Stimulated activated CD8-positive, alpha-beta memory T cell treated with anti-CD3 and anti-CD28 coated beads, Interleukin-15, amount 100 ng/mL, for 24 hours (primary cell): ENCODE measurements at regions not wholly inside any gene's neighbourhood (a gene's known extent, or its start where the extent isn't known, plus 50 kb on each side); places are given as distances from the start of the nearest gene placed in this dataset.

Experiments used
- DNase-seq: peaks from one replicate; pipeline ENCODE4 v3.0.0-alpha.2; 2020; ENCODE audit warnings: low read depth

DNA sequence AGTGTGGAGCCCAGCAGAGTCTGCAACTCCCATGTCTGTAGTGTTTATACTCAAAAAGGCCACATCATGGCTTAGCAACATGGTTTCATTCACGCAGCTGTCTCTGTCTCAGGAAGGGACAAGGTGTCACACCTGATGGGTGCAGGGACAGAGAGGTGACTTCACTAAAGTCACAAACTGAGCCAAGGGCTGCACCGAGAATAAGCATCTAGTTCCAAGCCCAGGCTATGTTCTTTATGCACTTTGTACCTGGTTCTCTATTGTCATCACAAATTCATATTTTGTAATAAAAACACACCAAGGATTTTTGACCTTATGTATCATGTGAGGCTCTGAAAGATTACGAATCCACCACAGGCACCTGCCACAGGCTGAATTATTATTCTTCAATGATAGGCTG is 64.9 kb upstream of the STK32A start:
- no peak for DNase-seq

DNA sequence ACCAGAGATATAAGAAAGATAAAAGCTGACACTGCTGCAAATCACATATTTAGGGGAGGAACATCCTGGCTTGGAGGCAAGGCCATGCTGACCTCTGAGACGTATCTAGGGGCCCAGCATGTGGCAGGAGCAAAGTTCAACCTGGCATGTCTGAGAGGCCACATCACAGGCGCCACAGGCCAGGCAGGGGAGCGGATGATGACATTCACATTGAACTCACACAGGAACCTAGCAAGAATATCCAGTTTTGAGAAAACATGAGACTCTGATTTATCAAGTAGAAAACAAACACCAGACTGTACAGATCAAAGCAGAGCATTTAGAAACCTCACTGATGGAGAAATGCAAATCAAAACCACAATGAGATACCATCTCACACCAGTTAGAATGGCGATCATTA is 64.2 kb upstream of the STK32A start:
- no peak for DNase-seq

DNA sequence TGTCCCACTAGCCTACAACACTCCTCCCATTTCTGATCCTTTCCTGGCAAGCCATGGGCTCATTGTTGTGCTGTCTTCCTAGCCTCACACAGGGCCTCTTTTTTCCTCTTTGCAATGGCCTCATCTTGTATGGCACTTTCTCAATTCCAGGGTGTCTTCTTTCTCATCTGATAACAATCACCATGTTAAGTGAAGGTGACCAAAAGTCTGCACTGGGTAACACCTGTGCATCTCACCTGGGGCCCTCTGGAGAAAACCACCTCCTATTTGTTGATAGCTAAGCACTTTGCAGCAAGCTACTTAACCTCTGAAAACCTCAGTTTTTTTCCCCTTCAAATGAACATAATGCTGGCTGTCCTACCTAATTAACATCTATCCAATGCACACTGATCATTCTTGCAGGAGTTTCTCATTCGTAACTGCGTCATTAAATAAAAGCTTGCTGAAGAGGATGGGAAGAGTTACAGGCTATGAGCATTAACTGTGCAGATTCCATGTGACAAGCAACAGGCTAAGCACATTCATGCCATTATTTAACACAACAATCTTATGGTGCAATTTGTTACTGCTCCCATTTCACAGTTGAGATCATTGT is 60.1 kb upstream of the STK32A start:
- no peak for DNase-seq

DNA sequence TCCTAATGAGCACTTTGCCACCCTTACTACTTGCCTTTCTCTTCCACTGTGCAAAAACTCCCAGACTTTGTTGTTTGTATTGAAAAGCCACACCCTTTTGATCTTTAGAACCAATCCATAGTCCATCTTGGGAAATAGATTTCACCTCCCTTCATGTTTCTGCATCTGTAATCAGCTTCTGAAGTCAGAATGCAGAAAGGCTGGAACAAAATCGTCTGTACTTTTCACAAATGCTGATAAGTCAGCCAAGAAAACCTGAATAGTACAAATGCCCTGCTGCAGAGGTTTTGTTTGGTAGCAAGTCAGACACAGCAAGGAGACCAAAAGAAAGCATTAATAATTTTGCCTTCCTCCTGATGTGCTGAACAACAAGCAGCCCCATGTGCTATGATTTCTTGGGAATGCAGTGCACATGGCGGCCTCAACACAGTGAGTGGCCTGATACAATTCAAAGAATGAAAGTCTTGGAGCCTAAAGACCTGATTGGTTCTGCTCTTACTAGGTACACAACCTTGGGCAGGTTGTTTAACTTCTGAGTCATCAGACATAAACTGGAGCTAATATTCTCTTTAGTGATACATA is 59.2 kb upstream of the STK32A start:
- no peak for DNase-seq

DNA sequence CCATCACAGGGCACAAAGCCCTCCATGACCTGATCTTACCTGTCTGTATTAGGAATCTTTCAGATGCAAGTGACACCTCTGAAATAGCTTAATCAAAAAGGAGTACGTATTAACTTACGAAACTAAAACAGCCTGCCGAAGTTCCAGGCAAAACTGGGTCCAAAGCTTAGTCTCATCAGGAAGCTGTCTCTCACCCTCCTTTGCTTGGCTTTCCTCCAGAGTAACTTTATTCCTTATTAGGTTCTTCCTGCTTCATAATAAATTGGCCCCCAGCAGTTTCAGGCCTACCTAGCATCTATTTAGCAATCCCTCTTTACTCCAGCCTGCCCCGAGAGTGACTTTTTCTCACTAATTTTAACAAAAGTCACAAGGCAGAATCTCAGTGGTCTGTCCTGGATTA is 58.4 kb upstream of the STK32A start:
- no peak for DNase-seq

DNA sequence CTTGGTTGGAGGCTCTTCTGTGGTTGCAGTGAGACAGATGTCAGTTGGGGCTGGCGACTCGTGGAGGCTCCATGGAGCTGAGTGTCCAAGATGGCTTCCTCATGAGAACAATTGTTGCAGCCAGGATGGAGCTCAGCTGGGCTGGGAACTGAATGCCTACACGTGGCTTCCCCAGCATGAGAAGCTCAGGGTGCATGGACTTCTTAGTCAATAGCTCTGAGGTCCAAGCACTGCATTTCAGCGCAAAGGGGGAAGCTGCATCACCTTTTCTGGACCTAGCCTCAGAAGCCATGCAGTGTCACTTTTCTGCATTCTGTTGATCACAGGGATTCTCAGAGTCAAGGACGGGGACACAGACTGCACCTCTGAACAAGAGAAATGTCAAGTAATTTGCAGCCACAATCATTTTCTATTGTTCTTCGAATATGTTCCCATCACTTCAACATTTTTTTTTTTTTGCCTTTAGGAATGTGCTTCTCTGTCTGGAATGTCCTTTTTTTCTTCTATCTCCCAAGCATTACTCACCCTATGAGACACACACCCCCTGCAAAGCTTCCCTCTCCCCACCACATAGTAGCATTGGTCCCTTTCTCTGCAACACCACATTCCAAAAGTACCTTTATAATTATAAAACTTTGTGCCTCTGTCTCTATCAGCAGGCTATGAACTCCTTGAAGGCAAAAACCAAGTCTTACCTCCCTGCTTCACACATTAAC is 57.5 kb upstream of the STK32A start:
- DNase-seq: no peak

DNA sequence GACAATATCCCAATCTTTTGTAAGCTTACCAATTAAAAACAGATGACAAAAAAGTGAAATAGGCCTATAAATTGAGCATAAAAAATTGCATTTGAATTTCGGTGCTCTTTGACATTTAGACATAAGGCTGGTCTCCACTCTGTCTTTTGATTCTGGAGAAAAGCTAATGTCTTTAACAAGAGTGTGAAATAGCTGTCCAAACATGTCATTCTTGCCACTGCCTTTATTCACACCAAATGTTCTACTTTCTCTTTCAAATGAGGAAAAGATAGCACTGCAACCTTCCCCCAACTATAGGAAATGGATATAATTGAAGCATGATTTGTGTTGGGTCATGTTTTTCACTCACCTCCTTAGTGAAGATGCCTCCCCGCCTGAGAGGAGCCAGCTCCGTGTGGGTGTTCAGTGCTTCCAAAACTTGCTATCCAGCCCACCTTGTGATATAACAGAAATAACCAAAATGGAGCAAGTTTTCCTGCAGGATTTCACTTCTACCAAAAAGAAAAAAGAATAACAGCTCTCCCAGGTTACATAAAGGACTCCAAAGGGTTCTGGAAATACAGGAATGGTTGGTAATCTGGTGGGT is 55.2 kb upstream of the STK32A start:
- DNase-seq: no peak

DNA sequence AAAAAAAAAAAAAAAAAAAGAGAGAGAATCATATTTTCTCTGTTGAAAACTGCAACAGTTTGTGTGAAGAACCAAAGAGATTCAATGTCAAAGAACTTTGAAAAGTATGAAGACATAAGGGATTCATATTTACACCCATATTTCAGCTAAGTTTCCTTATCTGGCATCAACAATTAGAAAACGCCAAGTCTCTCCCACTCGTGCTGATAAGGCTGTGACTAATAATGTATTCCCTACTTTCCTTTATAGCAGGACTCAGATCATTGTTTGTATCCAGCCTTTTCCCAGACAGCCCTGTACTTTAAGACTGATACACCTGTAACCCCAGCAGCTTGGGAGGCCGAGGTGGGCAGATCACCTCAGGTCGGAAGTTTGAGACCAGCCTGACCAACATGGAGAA is 54.1 kb upstream of the STK32A start:
- DNase-seq: no peak
